K562 (cell line): ENCODE measurements at regions not wholly inside any gene's neighbourhood (a gene's known extent, or its start where the extent isn't known, plus 50 kb on each side); places are given as distances from the start of the nearest gene placed in this dataset.

Experiments
- FOS ChIP-seq: IDR thresholded peaks from 3 replicates; pipeline ENCODE4 v1.6.1; 2011; ENCODE audit not compliant: insufficient read length; ENCODE audit errors: extremely low read depth
- TBL1XR1 ChIP-seq, 2 experiments: IDR thresholded peaks; 2 replicates each; pipeline ENCODE4 v1.6.1; 2012; ENCODE audit warnings: improper control_type of control experiment in 2 of 2, low read length in 2 of 2, mild to moderate bottlenecking in 1 of 2
- YY1 ChIP-seq, 3 experiments: IDR thresholded peaks; 2 replicates each; pipeline ENCODE4 v1.6.1; 2011; ENCODE audit warnings: low read length in 2 of 3, mild to moderate bottlenecking in 2 of 3, moderate library complexity in 2 of 3, borderline replicate concordance in 1 of 3, control low read depth in 1 of 3, low read depth in 1 of 3; ENCODE audit not compliant: insufficient read depth in 3 of 3, insufficient replicate concordance in 2 of 3, control insufficient read depth in 1 of 3, insufficient read length in 1 of 3; ENCODE audit errors: extremely low read depth in 1 of 3
- TF ChIP-seq, protein P1 (sequence below), 2 experiments: fragments of 200-800 bp in 1 of 2; sonication (Bioruptor generic) in 1 of 2; sonication (generic) in 1 of 2; formaldehyde crosslinking in 1 of 2; IDR thresholded peaks in 1 of 2; conservative IDR thresholded peaks in 1 of 2; 2 replicates each; pipeline versions ENCODE4 v1.5.0 to v1.6.1; 2016 to 2020; ENCODE audit warnings: missing compliant biosample characterization in 1 of 2, missing genetic modification characterization in 1 of 2, missing genetic modification reagents in 1 of 2
- TF ChIP-seq, protein P2 (sequence below): fragments of 250-450 bp; sonication (Bioruptor Pico); IDR thresholded peaks from 2 replicates; pipeline ENCODE4 v1.8.0; 2021; ENCODE audit warnings: moderate library complexity, mild to moderate bottlenecking, inconsistent platforms

DNA sequence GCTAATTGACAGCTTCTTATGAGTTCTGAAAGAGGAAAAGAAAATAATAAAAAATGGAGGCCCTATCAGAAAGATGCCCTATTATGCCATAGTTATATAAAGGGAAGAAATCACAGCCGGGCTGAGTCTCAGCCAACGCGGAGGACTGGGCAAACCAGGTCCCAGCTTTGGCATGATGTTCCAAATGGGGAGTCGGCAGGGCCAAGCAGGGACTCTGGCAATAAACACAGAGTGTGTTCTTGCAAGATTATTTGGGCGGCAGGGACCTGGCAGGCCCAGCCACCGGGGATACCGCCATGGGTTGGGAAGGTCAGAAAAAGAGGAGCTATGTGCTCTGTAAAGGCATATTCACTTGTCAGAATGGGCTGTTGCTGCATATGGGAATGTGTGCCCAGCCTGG lies 694.9 kb downstream of the BCL11A start:
- TF ChIP-seq, protein P1, sequence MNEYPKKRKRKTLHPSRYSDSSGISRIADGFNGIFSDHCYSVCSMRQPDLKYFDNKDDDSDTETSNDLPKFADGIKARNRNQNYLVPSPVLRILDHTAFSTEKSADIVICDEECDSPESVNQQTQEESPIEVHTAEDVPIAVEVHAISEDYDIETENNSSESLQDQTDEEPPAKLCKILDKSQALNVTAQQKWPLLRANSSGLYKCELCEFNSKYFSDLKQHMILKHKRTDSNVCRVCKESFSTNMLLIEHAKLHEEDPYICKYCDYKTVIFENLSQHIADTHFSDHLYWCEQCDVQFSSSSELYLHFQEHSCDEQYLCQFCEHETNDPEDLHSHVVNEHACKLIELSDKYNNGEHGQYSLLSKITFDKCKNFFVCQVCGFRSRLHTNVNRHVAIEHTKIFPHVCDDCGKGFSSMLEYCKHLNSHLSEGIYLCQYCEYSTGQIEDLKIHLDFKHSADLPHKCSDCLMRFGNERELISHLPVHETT (CRISPR knock-in tag; conservative IDR thresholded peaks at IDR 0.05 in 1 of 2, IDR thresholded peaks at IDR 0.05 in 1 of 2): no peak
- TF ChIP-seq YY1 (IDR thresholded peaks at IDR 0.05; ENCODE audit: borderline replicate concordance in 1 of 3, control insufficient read depth in 1 of 3, extremely low read depth in 1 of 3, insufficient read depth in 3 of 3, insufficient read length in 1 of 3, insufficient replicate concordance in 2 of 3, low read depth in 1 of 3, low read length in 2 of 3) (no peak), TBL1XR1 (IDR thresholded peaks at IDR 0.05; ENCODE audit: low read length in 2 of 2) (no peak), FOS (no peak)
- TF ChIP-seq, protein P2, sequence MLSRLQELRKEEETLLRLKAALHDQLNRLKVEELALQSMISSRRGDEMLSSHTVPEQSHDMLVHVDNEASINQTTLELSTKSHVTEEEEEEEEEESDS (CRISPR knock-in tag): no peak
